CD14-positive monocyte (primary cell): ENCODE measurements at regions not wholly inside any gene's neighbourhood (a gene's known extent, or its start where the extent isn't known, plus 50 kb on each side); places are given as distances from the start of the nearest gene placed in this dataset.
"Not testable (repeated sequence)": the region's sequence is repeated elsewhere in the genome, so short reads cannot be mapped to it uniquely, and the experiment has no call there.

ENCODE experiments used
- DNase-seq, 3 donors: peaks; one replicate each; pipeline ENCODE4 v3.0.0-alpha.2; 2011 to 2022
- H2AFZ ChIP-seq: 2 replicates; pipeline ENCODE4 v1.6.0; 2012; ENCODE audit warnings: mild to moderate bottlenecking, low read depth, low read length, inconsistent platforms; ENCODE audit not compliant: insufficient read depth, poor library complexity, severe bottlenecking
- H3K27ac ChIP-seq, 2 donors: 1 replicate in 1 of 2; 2 replicates in 1 of 2; pipeline ENCODE4 v1.5.1; 2012 to 2013; ENCODE audit warnings: low read length in 2 of 2, control low read depth in 1 of 2, inconsistent platforms in 1 of 2, low read depth in 1 of 2, mild to moderate bottlenecking in 1 of 2
- H3K27me3 ChIP-seq, 2 donors: one replicate each; pipeline versions ENCODE4 v1.6.0 to v1.6.1; 2011 to 2013; ENCODE audit warnings: low read length in 2 of 2; ENCODE audit not compliant: control insufficient read depth in 2 of 2, insufficient read depth in 2 of 2
- H3K36me3 ChIP-seq, 2 donors: replicated peaks in 1 of 2; 1 replicate in 1 of 2; 2 replicates in 1 of 2; pipeline versions ENCODE4 v1.5.1 to v1.6.1; 2012 to 2013; ENCODE audit warnings: low read length in 2 of 2, control low read depth in 1 of 2, inconsistent platforms in 1 of 2, mild to moderate bottlenecking in 1 of 2; ENCODE audit not compliant: insufficient read depth in 2 of 2, control insufficient read depth in 1 of 2
- H3K4me1 ChIP-seq, 2 donors: 1 replicate in 1 of 2; 2 replicates in 1 of 2; pipeline versions ENCODE4 v1.5.1 to v1.6.1; 2012 to 2013; ENCODE audit warnings: low read length in 2 of 2, control low read depth in 1 of 2, inconsistent platforms in 1 of 2, mild to moderate bottlenecking in 1 of 2, moderate library complexity in 1 of 2; ENCODE audit not compliant: insufficient read depth in 2 of 2, control insufficient read depth in 1 of 2
- H3K4me2 ChIP-seq: replicated peaks from 2 replicates; pipeline ENCODE3; 2012; ENCODE audit warnings: low read length, moderate library complexity, mild to moderate bottlenecking; ENCODE audit not compliant: poor library complexity, severe bottlenecking; ENCODE audit errors: extremely low read depth
- H3K4me3 ChIP-seq, 3 experiments: fragments of 200-600 bp in 1 of 3; sonication (generic) in 1 of 3; replicated peaks in 1 of 3; 1 replicate in 2 of 3; 2 replicates in 1 of 3; pipeline ENCODE4 v1.5.1; 2011 to 2013; ENCODE audit warnings: low read length in 3 of 3, mild to moderate bottlenecking in 3 of 3, control low read depth in 2 of 3, low read depth in 2 of 3, inconsistent platforms in 1 of 3, moderate library complexity in 1 of 3
- H3K79me2 ChIP-seq: 2 replicates; pipeline ENCODE4 v1.6.0; 2012; ENCODE audit warnings: mild to moderate bottlenecking, control low read depth, inconsistent platforms, low read length, moderate library complexity; ENCODE audit not compliant: insufficient read depth
- H3K9ac ChIP-seq: 2 replicates; pipeline ENCODE4 v1.6.0; 2017; ENCODE audit warnings: low read length, mild to moderate bottlenecking; ENCODE audit not compliant: insufficient read depth, poor library complexity, severe bottlenecking
- H3K9me3 ChIP-seq, 2 donors: replicated peaks in 1 of 2; 1 replicate in 1 of 2; 2 replicates in 1 of 2; pipeline versions ENCODE4 v1.5.1 to v1.6.1; 2012 to 2013; ENCODE audit warnings: low read length in 2 of 2, control low read depth in 1 of 2; ENCODE audit not compliant: control insufficient read depth in 1 of 2, insufficient read depth in 1 of 2
- H4K20me1 ChIP-seq: 2 replicates; pipeline ENCODE4 v1.6.0; 2012; ENCODE audit warnings: mild to moderate bottlenecking, low read length, control low read depth, moderate library complexity; ENCODE audit not compliant: insufficient read depth
- H3K27ac Mint-ChIP-seq, 7 donors: one replicate each; pipeline ENCODE4 v1.8.0; 2020; ENCODE audit warnings: mild to moderate bottlenecking in 7 of 7, mixed read lengths in 7 of 7, moderate library complexity in 6 of 7, inconsistent platforms in 2 of 7
- H3K27me3 Mint-ChIP-seq, 3 donors: one replicate each; pipeline ENCODE4 v1.8.0; 2021 to 2022; ENCODE audit warnings: low read depth in 3 of 3, mild to moderate bottlenecking in 3 of 3, mixed read lengths in 3 of 3, moderate library complexity in 3 of 3, inconsistent platforms in 1 of 3
- H3K36me3 Mint-ChIP-seq, 2 donors: one replicate each; pipeline ENCODE4 v1.8.0; 2020; ENCODE audit warnings: mixed read lengths in 2 of 2, inconsistent platforms in 1 of 2, mild to moderate bottlenecking in 1 of 2
- H3K4me1 Mint-ChIP-seq: one replicate; pipeline ENCODE4 v1.8.0; 2020; ENCODE audit warnings: mild to moderate bottlenecking, mixed read lengths
- H3K4me3 Mint-ChIP-seq, 2 donors: one replicate each; pipeline ENCODE4 v1.8.0; 2020; ENCODE audit warnings: mild to moderate bottlenecking in 2 of 2, mixed read lengths in 2 of 2, moderate library complexity in 1 of 2
- H3K9me3 Mint-ChIP-seq, 7 donors: one replicate each; pipeline ENCODE4 v1.8.0; 2020 to 2022; ENCODE audit warnings: mixed read lengths in 7 of 7, mild to moderate bottlenecking in 6 of 7, moderate library complexity in 6 of 7, inconsistent platforms in 2 of 7
- CTCF ChIP-seq: fragments of 200-600 bp; IDR thresholded peaks from one replicate; pipeline ENCODE4 v1.8.0; 2022; ENCODE audit warnings: antibody characterized with exemption, mild to moderate bottlenecking
- WGBS: methylation state at CpG from one replicate; pipeline ENCODE4 v1.1.5; 2013; ENCODE audit warnings: missing lambda C conversion rate; ENCODE audit not compliant: insufficient coverage; 5-methylcytosine and 5-hydroxymethylcytosine counted together
- intact Hi-C, 2 donors: fragments of 100-400 bp; cut with micrococcal nuclease; formaldehyde crosslinking; loops; one replicate each; pipeline versions ENCODE4 v1.15.0 to v1.15.1; 2023

- Mint-ChIP-seq H3K4me1 (no peaks in the 10 kb centered on the region), H3K9me3 (peaks cover 9 to 26% (median 22%) of the 10 kb centered on the region in 7 donors), H3K36me3 (no peaks in the 10 kb centered on the region), H3K27ac (no peak overlapping the region), H3K4me3 (no peak overlapping the region), H3K27me3 (peaks cover 3 to 6% (median 4%) of the 10 kb centered on the region in 3 donors)
- H4K20me1 ChIP-seq: no peaks in the 10 kb centered on the region
- H3K79me2 ChIP-seq: no peaks in the 10 kb centered on the region
- H3K9ac ChIP-seq: no peak overlapping the region
- no peak overlapping the region for H3K4me2 ChIP-seq
- DNase-seq: no peak
- no peak for TF ChIP-seq CTCF
- intact Hi-C loops: no loop called here
- no peaks in the 10 kb centered on the region for H3K27me3 ChIP-seq
- no peak overlapping the region for H3K4me3 ChIP-seq
- H3K9me3 ChIP-seq: peaks cover 16 to 19% of the 10 kb centered on the region in 2 donors
- no peak overlapping the region for H2AFZ ChIP-seq
- peaks cover 0 to under 1% of the 10 kb centered on the region in 2 donors for H3K4me1 ChIP-seq
- 95% methylated on average over 1 of the region's 2 CpGs for WGBS
- H3K27ac ChIP-seq: no peak overlapping the region
- no peaks in the 10 kb centered on the region for H3K36me3 ChIP-seq
These were observed 217.7 kb downstream of the CRLF2 start for GRCh38 chrX:994780-995179.

GRCh38 chrX:989959-990510, 222.4 kb downstream of the CRLF2 start:
- Mint-ChIP-seq H3K36me3 (no peaks in the 10 kb centered on the region), H3K27me3 (peaks cover 4 to 6% (median 6%) of the 10 kb centered on the region in 3 donors), H3K4me1 (no peaks in the 10 kb centered on the region), H3K4me3 (peak overlapping the region; percentile 52 to 68), H3K27ac (peak overlapping the region; percentile 34 to 93 (median 80)), H3K9me3 (peaks cover 20 to 36% (median 25%) of the 10 kb centered on the region in 7 donors)
- intact Hi-C loops: no loop called here
- TF ChIP-seq CTCF: no peak
- 64% methylated on average over 25 of the region's 25 CpGs for WGBS
- H3K27me3 ChIP-seq: no peaks in the 10 kb centered on the region
- H3K36me3 ChIP-seq: no peaks in the 10 kb centered on the region
- H4K20me1 ChIP-seq: no peaks in the 10 kb centered on the region
- peak overlapping the region; percentile 19 for H3K9ac ChIP-seq
- H3K4me3 ChIP-seq: peak overlapping the region; percentile 32 to 79 (median 75)
- peak overlapping the region in 1 of 2 donors; percentile 36 for H3K27ac ChIP-seq
- no peaks in the 10 kb centered on the region for H3K79me2 ChIP-seq
- peaks cover 11 to 19% of the 10 kb centered on the region in 2 donors for H3K9me3 ChIP-seq
- H2AFZ ChIP-seq: peak overlapping the region; percentile 77
- DNase-seq: peak; percentile 82 to 87 (median 86)
- peaks cover 0 to 6% of the 10 kb centered on the region in 2 donors for H3K4me1 ChIP-seq
- H3K4me2 ChIP-seq: peak overlapping the region; percentile 67

- H3K36me3 ChIP-seq, H3K36me3 Mint-ChIP-seq, H3K27me3 ChIP-seq, H3K4me3 ChIP-seq, H3K9ac ChIP-seq, H3K27ac Mint-ChIP-seq, intact Hi-C loops, H4K20me1 ChIP-seq, H3K4me1 Mint-ChIP-seq, H3K4me1 ChIP-seq, H3K79me2 ChIP-seq, H3K4me3 Mint-ChIP-seq, H2AFZ ChIP-seq, H3K27ac ChIP-seq, DNase-seq, H3K4me2 ChIP-seq: not testable (repeated sequence)
- no CpG with 5 or more reads among the region's 6 CpGs for WGBS
- peaks cover 22 to 41% (median 31%) of the 10 kb centered on the region in 7 donors for H3K9me3 Mint-ChIP-seq
- peaks cover 16 to 22% of the 10 kb centered on the region in 2 donors for H3K9me3 ChIP-seq
- H3K27me3 Mint-ChIP-seq: peaks cover 6 to 12% (median 11%) of the 10 kb centered on the region in 3 donors
These were observed 223.9 kb downstream of the CRLF2 start for GRCh38 chrX:988530-988929.
